ENCODE measurements at regions not wholly inside any gene's neighbourhood (a gene's known extent, or its start where the extent isn't known, plus 50 kb on each side); places are given as distances from the start of the nearest gene placed in this dataset.

- H3K4me1 Mint-ChIP-seq (ENCODE audit: low read depth): no peaks in the 10 kb centered on the region
- no peak for DNase-seq
- TF ChIP-seq CTCF (IDR thresholded peaks at IDR 0.05): no peak
- peaks cover 4% of the 10 kb centered on the region; the same call in 1 of the 2 replicates for H3K36me3 Mint-ChIP-seq (ENCODE audit: low read depth)
- H3K4me3 Mint-ChIP-seq: no peak overlapping the region
- H3K9me3 Mint-ChIP-seq: peaks cover 55% of the 10 kb centered on the region
- no peak overlapping the region for H3K27ac Mint-ChIP-seq
- peaks cover 1% of the 10 kb centered on the region for H3K27me3 Mint-ChIP-seq (ENCODE audit: insufficient read depth)
Observed at GRCh38 chr13:19062019-19062646, 119.5 kb downstream of the TUBA3C start.

GRCh38 chr13:19061278-19061677 lies 120.3 kb downstream of the TUBA3C start:
- Mint-ChIP-seq H3K27me3 (ENCODE audit: insufficient read depth) (peaks cover 1% of the 10 kb centered on the region), H3K4me1 (ENCODE audit: low read depth) (no peaks in the 10 kb centered on the region)

GRCh38 chr13:19060311-19061002 lies 121.2 kb downstream of the TUBA3C start:
- Mint-ChIP-seq H3K36me3 (ENCODE audit: low read depth) (peaks cover 4% of the 10 kb centered on the region; the same call in 1 of the 2 replicates), H3K27ac (no peak overlapping the region), H3K27me3 (ENCODE audit: insufficient read depth) (peaks cover 1% of the 10 kb centered on the region), H3K4me3 (no peak overlapping the region), H3K9me3 (peaks cover 57% of the 10 kb centered on the region), H3K4me1 (ENCODE audit: low read depth) (no peaks in the 10 kb centered on the region)
- no peak for TF ChIP-seq CTCF (IDR thresholded peaks at IDR 0.05)
- no peak for DNase-seq

More at GRCh38 chr13:19061278-19061677, 120.3 kb downstream of the TUBA3C start:
- peaks cover 62% of the 10 kb centered on the region for H3K9me3 Mint-ChIP-seq
- no peak overlapping the region for H3K4me3 Mint-ChIP-seq
- no peak for TF ChIP-seq CTCF (IDR thresholded peaks at IDR 0.05)
- no peak for DNase-seq
- peaks cover 4% of the 10 kb centered on the region; the same call in 1 of the 2 replicates for H3K36me3 Mint-ChIP-seq (ENCODE audit: low read depth)
- no peak overlapping the region for H3K27ac Mint-ChIP-seq

GRCh38 chr13:19059016-19059780 lies 122.4 kb downstream of the TUBA3C start:
- no peaks in the 10 kb centered on the region for H3K4me1 Mint-ChIP-seq (ENCODE audit: low read depth)
- peaks cover 57% of the 10 kb centered on the region for H3K9me3 Mint-ChIP-seq
- no peak for DNase-seq
- H3K4me3 Mint-ChIP-seq: no peak overlapping the region
- H3K36me3 Mint-ChIP-seq (ENCODE audit: low read depth): no peaks in the 10 kb centered on the region
- no peak for TF ChIP-seq CTCF (IDR thresholded peaks at IDR 0.05)
- peaks cover 1% of the 10 kb centered on the region for H3K27me3 Mint-ChIP-seq (ENCODE audit: insufficient read depth)
- H3K27ac Mint-ChIP-seq: no peak overlapping the region

- Mint-ChIP-seq H3K27ac (no peak overlapping the region), H3K27me3 (ENCODE audit: insufficient read depth) (peaks cover 1% of the 10 kb centered on the region), H3K4me3 (no peak overlapping the region), H3K36me3 (ENCODE audit: low read depth) (no peaks in the 10 kb centered on the region), H3K4me1 (ENCODE audit: low read depth) (no peaks in the 10 kb centered on the region), H3K9me3 (peaks cover 59% of the 10 kb centered on the region)
- TF ChIP-seq CTCF (IDR thresholded peaks at IDR 0.05): no peak
- no peak for DNase-seq
Observed at GRCh38 chr13:19058566-19058965, 123.1 kb downstream of the TUBA3C start.
